GM15510 (cell line): ENCODE measurements at regions not wholly inside any gene's neighbourhood (a gene's known extent, or its start where the extent isn't known, plus 50 kb on each side); places are given as distances from the start of the nearest gene placed in this dataset.

Experiments used
- POLR2A ChIP-seq: IDR thresholded peaks from 3 replicates; pipeline ENCODE4 v1.6.1; 2011; ENCODE audit warnings: borderline replicate concordance; ENCODE audit not compliant: insufficient read length; ENCODE audit errors: extremely low read depth

GRCh38 chr13:40452741-40453334, 213.6 kb downstream of the FOXO1 start:
- TF ChIP-seq POLR2A, result no peak

DNA sequence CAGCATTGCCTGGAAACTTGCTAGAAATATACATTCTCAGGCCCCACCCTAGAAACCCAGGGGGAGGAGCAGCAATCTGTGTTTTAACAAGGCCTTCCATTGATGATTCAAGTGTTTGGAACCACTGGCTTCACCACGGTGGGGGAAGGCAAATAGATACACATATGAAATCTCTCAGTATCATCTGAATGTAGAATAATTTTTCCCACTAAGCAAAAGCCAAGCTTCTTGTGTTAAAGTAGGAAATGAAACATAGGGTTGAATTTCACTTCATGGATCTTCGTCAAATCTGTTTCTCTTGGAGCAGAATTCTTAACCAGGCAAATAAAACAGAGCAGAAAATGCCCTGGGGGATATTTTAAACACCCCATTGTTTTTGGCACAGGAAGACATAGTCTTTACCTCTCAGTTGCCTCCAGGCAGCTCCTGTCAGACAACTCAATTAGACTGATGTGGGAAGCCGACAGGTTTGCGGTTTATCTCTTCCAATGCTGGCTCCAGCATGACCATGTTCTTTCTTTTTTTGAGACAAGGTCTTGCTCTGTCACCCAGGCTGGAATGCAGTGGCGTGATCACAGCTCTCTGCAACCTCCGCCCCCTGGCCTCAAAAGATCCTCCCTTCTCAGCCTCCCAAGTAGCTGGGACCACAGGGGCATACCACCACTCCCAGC, 213.0 kb downstream of the FOXO1 start:
- no peak for TF ChIP-seq POLR2A

GRCh38 chr13:40456397-40456953, 210.0 kb downstream of the FOXO1 start:
- TF ChIP-seq POLR2A, result no peak

- no peak for TF ChIP-seq POLR2A
Observed at GRCh38 chr13:40456979-40457553, 209.4 kb downstream of the FOXO1 start.

- TF ChIP-seq POLR2A, result no peak
Observed at GRCh38 chr13:40457929-40458719, 208.3 kb downstream of the FOXO1 start.

DNA sequence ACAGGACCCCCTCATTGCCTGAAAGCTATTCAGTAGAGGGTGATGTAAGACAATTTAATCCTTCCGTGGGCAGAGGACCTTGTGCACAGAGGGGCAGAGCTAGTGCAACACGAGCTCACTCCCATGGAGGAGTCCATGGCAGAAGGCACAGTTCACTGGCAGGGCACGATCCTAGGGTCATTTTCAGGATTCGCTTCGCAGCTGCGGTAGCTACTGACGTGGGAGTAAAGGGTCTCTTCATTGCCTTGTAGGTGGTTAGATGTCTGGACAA, 207.8 kb downstream of the FOXO1 start:
- TF ChIP-seq POLR2A, result no peak

DNA sequence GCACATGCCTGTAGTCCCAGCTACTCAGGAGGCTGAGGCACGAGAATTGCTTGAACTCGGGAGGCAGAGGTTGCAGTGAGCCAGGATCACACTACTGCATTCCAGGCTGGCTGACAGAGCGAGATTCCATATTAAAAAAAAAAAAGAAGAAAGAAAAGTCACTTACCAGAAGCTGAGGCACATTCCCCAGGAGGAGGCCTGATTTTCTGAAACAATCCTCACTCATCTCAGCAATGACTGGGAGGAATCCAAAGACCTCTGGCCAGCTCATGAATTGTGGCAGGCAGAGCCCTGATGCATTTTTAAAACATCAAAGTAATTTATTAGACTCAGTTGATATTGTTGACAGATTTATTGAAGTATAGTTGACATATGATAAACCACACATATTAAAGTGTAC, 206.3 kb downstream of the FOXO1 start:
- TF ChIP-seq POLR2A, result no peak

DNA sequence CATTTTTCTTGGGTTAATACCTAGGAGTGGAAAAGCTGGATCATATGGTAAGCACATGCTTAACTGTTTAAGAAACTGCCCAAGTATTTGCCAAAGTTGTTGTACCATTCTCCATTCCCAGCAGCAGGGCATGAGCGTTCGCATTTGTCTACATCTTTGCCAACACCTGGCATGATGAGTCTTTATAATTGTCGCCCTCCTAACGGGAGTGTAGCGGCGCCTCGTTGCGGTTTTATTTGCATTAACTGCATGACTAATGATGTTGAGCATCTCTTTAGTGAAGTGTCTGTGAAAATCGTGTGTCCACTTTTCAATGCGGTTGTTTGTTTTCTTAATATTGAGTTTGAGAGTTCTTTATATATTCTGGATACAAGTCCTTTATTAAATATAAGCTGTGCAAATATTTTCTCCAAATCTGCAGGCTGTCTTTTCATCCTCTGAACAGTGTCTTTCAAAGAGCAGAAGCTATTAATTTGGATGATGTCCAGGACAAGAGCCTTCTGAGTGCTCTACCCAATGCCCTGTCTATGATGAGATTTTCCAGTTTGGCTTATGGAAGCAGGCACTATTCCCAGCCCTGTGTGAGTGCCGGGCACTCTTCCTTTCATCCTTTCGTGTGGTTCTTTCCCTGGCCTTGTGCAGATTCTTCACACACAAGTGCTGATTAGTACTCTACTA, 202.0 kb downstream of the FOXO1 start:
- TF ChIP-seq POLR2A, result no peak

GRCh38 chr13:40465015-40465390, 201.4 kb downstream of the FOXO1 start:
- TF ChIP-seq POLR2A, result no peak

DNA sequence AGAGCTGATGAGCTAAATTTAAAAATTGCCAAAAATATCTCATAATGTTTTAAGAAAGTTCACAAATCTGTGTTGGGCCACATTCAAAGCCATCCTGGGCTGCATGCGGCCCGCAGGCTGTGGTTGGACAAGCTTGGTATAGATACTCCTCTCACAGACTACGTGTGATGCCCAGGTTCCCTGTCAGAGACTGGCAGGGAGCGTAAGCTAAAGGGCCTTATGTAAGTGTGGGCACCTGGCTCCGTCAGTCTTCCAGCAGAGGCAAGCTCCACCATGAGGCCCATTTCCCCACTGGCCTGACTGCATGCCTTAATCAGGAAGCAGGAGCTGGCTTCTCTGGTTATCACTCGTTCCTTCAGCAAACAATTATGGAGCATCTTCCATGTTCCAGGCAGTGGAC, 200.2 kb downstream of the FOXO1 start:
- TF ChIP-seq POLR2A, result no peak

- no peak for TF ChIP-seq POLR2A
Observed at GRCh38 chr13:40468227-40468838, 198.1 kb downstream of the FOXO1 start.

GRCh38 chr13:40469581-40470310, 196.7 kb downstream of the FOXO1 start:
- no peak for TF ChIP-seq POLR2A

DNA sequence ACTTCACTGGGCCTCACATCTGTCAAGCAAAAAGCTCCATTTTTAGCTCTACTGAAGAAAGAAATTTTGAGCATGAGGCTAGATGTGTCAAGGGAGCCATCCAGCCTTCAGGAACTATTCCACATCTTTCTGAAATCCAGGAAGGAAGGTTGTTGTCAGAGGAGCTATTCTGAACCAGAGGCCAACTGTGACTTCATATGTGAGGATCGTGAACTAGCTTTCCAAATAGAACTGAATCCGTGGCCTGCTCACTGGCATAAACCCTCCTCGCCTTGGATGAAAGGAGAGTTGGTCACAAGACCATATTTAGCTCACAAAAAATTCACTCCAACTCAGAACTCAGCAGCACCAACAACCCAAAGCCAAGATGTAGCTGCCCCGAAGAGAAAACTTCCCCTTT, 195.8 kb downstream of the FOXO1 start:
- no peak for TF ChIP-seq POLR2A

DNA sequence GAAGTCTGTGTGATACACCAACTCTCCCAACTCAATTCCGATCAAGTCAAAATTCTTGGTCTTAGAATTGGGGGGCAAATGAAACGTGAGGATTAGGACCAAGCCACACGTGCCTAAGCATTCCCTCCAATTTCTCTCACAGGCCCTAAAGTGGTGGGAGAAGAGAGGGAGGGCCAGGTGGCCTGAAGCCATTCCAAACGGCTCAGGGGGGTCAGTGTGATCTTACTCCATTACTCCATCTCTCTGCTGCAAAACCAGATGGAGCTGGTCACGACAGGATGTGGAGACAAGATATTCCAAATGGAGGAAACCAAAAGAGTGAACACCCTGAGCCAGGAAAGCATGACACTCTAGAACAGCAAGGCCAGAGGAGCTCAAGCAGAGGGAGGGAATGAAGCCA, 195.4 kb downstream of the FOXO1 start:
- no peak for TF ChIP-seq POLR2A
